ENCODE measurements at regions not wholly inside any gene's neighbourhood (a gene's known extent, or its start where the extent isn't known, plus 50 kb on each side); places are given as distances from the start of the nearest gene placed in this dataset.

GRCh38 chr16:49101997-49102396 is 179.6 kb downstream of the CBLN1 start:
- DNase-seq, result no peak
- Histone ChIP-seq H3K36me3 (ENCODE audit: control insufficient read depth, insufficient read depth, low read length) (no peaks in the 10 kb centered on the region), H3K27ac (ENCODE audit: low read length) (no peak overlapping the region), H3K4me1 (ENCODE audit: control insufficient read depth, insufficient read depth, low read length) (no peaks in the 10 kb centered on the region), H3K9me3 (ENCODE audit: control insufficient read depth, low read depth, low read length) (no peaks in the 10 kb centered on the region), H3K27me3 (ENCODE audit: control insufficient read depth, insufficient read depth, low read length) (no peaks in the 10 kb centered on the region), H3K4me3 (ENCODE audit: low read length) (no peak overlapping the region)
- WGBS (ENCODE audit: insufficient coverage, low lambda C conversion rate), result no CpG with 5 or more reads among the region's 1 CpG

- Histone ChIP-seq H3K27me3 (ENCODE audit: control insufficient read depth, insufficient read depth, low read length) (no peaks in the 10 kb centered on the region), H3K27ac (ENCODE audit: low read length) (no peak overlapping the region), H3K4me1 (ENCODE audit: control insufficient read depth, insufficient read depth, low read length) (no peaks in the 10 kb centered on the region), H3K36me3 (ENCODE audit: control insufficient read depth, insufficient read depth, low read length) (no peaks in the 10 kb centered on the region), H3K4me3 (ENCODE audit: low read length) (no peak overlapping the region), H3K9me3 (ENCODE audit: control insufficient read depth, low read depth, low read length) (no peaks in the 10 kb centered on the region)
- DNase-seq, result no peak
Measured at GRCh38 chr16:49100366-49100765, 181.3 kb downstream of the CBLN1 start.

GRCh38 chr16:49097964-49098363 is 183.7 kb downstream of the CBLN1 start:
- no peaks in the 10 kb centered on the region for H3K9me3 ChIP-seq (ENCODE audit: control insufficient read depth, low read depth, low read length)
- DNase-seq, result no peak
- H3K27ac ChIP-seq (ENCODE audit: low read length), result no peak overlapping the region
- H3K4me3 ChIP-seq (ENCODE audit: low read length), result no peak overlapping the region
- H3K4me1 ChIP-seq (ENCODE audit: control insufficient read depth, insufficient read depth, low read length), result no peaks in the 10 kb centered on the region
- WGBS (ENCODE audit: insufficient coverage, low lambda C conversion rate), result no CpG with 5 or more reads among the region's 2 CpGs
- no peaks in the 10 kb centered on the region for H3K36me3 ChIP-seq (ENCODE audit: control insufficient read depth, insufficient read depth, low read length)
- H3K27me3 ChIP-seq (ENCODE audit: control insufficient read depth, insufficient read depth, low read length), result no peaks in the 10 kb centered on the region

DNA sequence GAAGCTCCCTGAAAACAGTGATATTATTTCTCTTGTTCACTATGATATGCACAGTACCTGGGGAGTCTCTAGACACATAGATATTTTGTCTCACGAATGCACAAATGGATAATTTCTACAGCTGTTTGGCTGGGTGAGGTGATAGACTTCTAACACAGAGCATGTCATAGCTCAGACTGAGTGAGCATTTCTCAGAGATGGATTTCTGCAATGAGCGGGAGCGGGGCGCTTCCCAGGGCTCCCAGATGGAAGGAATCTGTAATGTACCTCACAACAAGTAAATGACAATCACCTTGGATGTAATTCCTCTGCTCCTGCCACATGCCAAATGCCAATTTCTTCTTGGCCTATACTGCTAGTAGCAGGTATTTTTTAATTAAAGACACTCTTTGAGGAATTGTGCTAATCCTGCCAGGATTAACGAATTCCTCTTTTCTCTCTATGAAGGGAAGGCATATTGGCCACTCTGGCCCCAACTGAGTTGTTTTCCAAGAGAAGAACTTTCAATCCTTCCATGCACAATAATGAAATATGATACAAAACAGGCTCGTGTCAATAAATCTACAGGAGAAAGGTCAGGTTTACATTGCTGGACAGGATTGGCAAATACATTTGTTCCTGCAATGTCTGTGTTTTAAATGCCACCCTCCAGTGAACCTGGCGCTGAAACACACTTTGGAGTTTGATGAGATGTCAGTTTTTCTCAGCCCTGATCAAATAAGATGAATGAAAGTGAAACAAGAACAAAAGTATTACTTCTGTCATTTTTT is 185.3 kb downstream of the CBLN1 start:
- no peaks in the 10 kb centered on the region for H3K36me3 ChIP-seq (ENCODE audit: control insufficient read depth, insufficient read depth, low read length)

GRCh38 chr16:49095539-49095938 is 186.1 kb downstream of the CBLN1 start:
- no CpG with 5 or more reads among the region's 2 CpGs for WGBS (ENCODE audit: insufficient coverage, low lambda C conversion rate)
- H3K27me3 ChIP-seq (ENCODE audit: control insufficient read depth, insufficient read depth, low read length), result no peaks in the 10 kb centered on the region
- no peak overlapping the region for H3K27ac ChIP-seq (ENCODE audit: low read length)
- H3K4me3 ChIP-seq (ENCODE audit: low read length), result no peak overlapping the region
- no peaks in the 10 kb centered on the region for H3K4me1 ChIP-seq (ENCODE audit: control insufficient read depth, insufficient read depth, low read length)
- H3K9me3 ChIP-seq (ENCODE audit: control insufficient read depth, low read depth, low read length), result no peaks in the 10 kb centered on the region
- H3K36me3 ChIP-seq (ENCODE audit: control insufficient read depth, insufficient read depth, low read length), result no peaks in the 10 kb centered on the region
- DNase-seq, result no peak

More for the DNA sequence above, 185.3 kb downstream of the CBLN1 start:
- no peaks in the 10 kb centered on the region for H3K4me1 ChIP-seq (ENCODE audit: control insufficient read depth, insufficient read depth, low read length)
- H3K27ac ChIP-seq (ENCODE audit: low read length), result no peak overlapping the region
- DNase-seq, result no peak
- no peaks in the 10 kb centered on the region for H3K9me3 ChIP-seq (ENCODE audit: control insufficient read depth, low read depth, low read length)
- no peaks in the 10 kb centered on the region for H3K27me3 ChIP-seq (ENCODE audit: control insufficient read depth, insufficient read depth, low read length)
- no peak overlapping the region for H3K4me3 ChIP-seq (ENCODE audit: low read length)
- no CpG with 5 or more reads among the region's 7 CpGs for WGBS (ENCODE audit: insufficient coverage, low lambda C conversion rate)

DNA sequence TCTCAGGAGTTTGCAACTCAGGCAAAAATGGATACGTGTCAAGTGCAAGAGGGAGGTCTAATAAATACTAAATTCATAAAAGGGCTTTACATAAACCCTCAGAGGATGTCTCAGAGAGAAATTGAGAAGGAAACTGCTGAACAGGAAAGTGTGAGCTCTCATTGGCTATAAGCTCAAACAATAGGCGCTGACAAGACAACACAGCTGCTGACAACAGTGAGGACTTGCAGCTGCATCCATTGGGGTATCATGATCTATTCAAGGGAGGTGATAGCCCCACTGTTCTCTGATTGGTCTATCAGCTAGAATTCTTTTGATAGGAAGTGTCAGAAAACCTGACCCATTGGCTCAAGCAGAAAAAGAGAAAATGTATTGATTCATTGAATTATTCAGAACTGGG is 187.2 kb downstream of the CBLN1 start:
- H3K4me3 ChIP-seq (ENCODE audit: low read length), result no peak overlapping the region
- H3K4me1 ChIP-seq (ENCODE audit: control insufficient read depth, insufficient read depth, low read length), result no peaks in the 10 kb centered on the region
- no peak overlapping the region for H3K27ac ChIP-seq (ENCODE audit: low read length)
- no peaks in the 10 kb centered on the region for H3K9me3 ChIP-seq (ENCODE audit: control insufficient read depth, low read depth, low read length)
- WGBS (ENCODE audit: insufficient coverage, low lambda C conversion rate), result 100% methylated on average over 1 of the region's 2 CpGs
- H3K27me3 ChIP-seq (ENCODE audit: control insufficient read depth, insufficient read depth, low read length), result no peaks in the 10 kb centered on the region
- no peak for DNase-seq
- no peaks in the 10 kb centered on the region for H3K36me3 ChIP-seq (ENCODE audit: control insufficient read depth, insufficient read depth, low read length)

DNA sequence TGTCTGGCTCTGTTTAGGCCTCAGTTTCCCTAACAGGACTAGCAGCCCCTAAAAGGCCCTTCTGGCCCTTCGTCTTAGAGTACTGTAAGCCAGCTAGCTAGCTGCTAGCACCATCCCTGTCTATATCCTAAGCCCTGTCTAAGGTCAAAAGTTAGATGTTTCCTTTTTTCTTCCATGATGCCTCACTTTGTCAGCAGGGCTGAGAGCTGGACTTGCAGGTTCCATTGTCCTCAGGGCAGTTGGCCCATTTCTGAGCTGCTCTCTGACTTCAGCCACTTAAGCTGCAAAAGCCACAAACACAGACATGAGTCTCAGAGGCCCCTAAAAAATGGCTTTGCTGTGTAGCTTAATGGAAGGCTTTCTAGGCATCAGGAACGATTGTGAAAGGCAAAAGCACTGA is 187.7 kb downstream of the CBLN1 start:
- no CpG with 5 or more reads among the region's 2 CpGs for WGBS (ENCODE audit: insufficient coverage, low lambda C conversion rate)
- no peak overlapping the region for H3K4me3 ChIP-seq (ENCODE audit: low read length)
- H3K27ac ChIP-seq (ENCODE audit: low read length), result no peak overlapping the region
- H3K36me3 ChIP-seq (ENCODE audit: control insufficient read depth, insufficient read depth, low read length), result no peaks in the 10 kb centered on the region
- H3K27me3 ChIP-seq (ENCODE audit: control insufficient read depth, insufficient read depth, low read length), result no peaks in the 10 kb centered on the region
- DNase-seq, result no peak
- no peaks in the 10 kb centered on the region for H3K9me3 ChIP-seq (ENCODE audit: control insufficient read depth, low read depth, low read length)
- no peaks in the 10 kb centered on the region for H3K4me1 ChIP-seq (ENCODE audit: control insufficient read depth, insufficient read depth, low read length)

GRCh38 chr16:49092704-49093103 is 188.9 kb downstream of the CBLN1 start:
- no peak overlapping the region for H3K4me3 ChIP-seq (ENCODE audit: low read length)
- no peaks in the 10 kb centered on the region for H3K36me3 ChIP-seq (ENCODE audit: control insufficient read depth, insufficient read depth, low read length)
- H3K4me1 ChIP-seq (ENCODE audit: control insufficient read depth, insufficient read depth, low read length), result no peaks in the 10 kb centered on the region
- H3K27me3 ChIP-seq (ENCODE audit: control insufficient read depth, insufficient read depth, low read length), result no peaks in the 10 kb centered on the region
- H3K27ac ChIP-seq (ENCODE audit: low read length), result no peak overlapping the region
- H3K9me3 ChIP-seq (ENCODE audit: control insufficient read depth, low read depth, low read length), result no peaks in the 10 kb centered on the region
- no CpG with 5 or more reads among the region's 2 CpGs for WGBS (ENCODE audit: insufficient coverage, low lambda C conversion rate)
- no peak for DNase-seq

- no peak overlapping the region for H3K4me3 ChIP-seq (ENCODE audit: low read length)
- no peaks in the 10 kb centered on the region for H3K4me1 ChIP-seq (ENCODE audit: control insufficient read depth, insufficient read depth, low read length)
- no peaks in the 10 kb centered on the region for H3K27me3 ChIP-seq (ENCODE audit: control insufficient read depth, insufficient read depth, low read length)
- no peak overlapping the region for H3K27ac ChIP-seq (ENCODE audit: low read length)
- H3K36me3 ChIP-seq (ENCODE audit: control insufficient read depth, insufficient read depth, low read length), result no peaks in the 10 kb centered on the region
- no peak for DNase-seq
- no CpG with 5 or more reads among the region's 2 CpGs for WGBS (ENCODE audit: insufficient coverage, low lambda C conversion rate)
- no peaks in the 10 kb centered on the region for H3K9me3 ChIP-seq (ENCODE audit: control insufficient read depth, low read depth, low read length)
Measured at GRCh38 chr16:49089533-49089932, 192.1 kb downstream of the CBLN1 start.

- Histone ChIP-seq H3K9me3 (ENCODE audit: control insufficient read depth, low read depth, low read length) (no peaks in the 10 kb centered on the region), H3K27me3 (ENCODE audit: control insufficient read depth, insufficient read depth, low read length) (no peaks in the 10 kb centered on the region), H3K4me1 (ENCODE audit: control insufficient read depth, insufficient read depth, low read length) (no peaks in the 10 kb centered on the region), H3K27ac (ENCODE audit: low read length) (no peak overlapping the region), H3K4me3 (ENCODE audit: low read length) (no peak overlapping the region), H3K36me3 (ENCODE audit: control insufficient read depth, insufficient read depth, low read length) (no peaks in the 10 kb centered on the region)
- 100% methylated on average over 1 of the region's 4 CpGs for WGBS (ENCODE audit: insufficient coverage, low lambda C conversion rate)
- DNase-seq, result no peak
Measured at GRCh38 chr16:49089039-49089438, 192.6 kb downstream of the CBLN1 start.

GRCh38 chr16:49085686-49086085 is 196.0 kb downstream of the CBLN1 start:
- no CpG with 5 or more reads among the region's 2 CpGs for WGBS (ENCODE audit: insufficient coverage, low lambda C conversion rate)
- no peak overlapping the region for H3K27ac ChIP-seq (ENCODE audit: low read length)
- no peak for DNase-seq

More at GRCh38 chr16:49085686-49086085, 196.0 kb downstream of the CBLN1 start:
- Histone ChIP-seq H3K27me3 (ENCODE audit: control insufficient read depth, insufficient read depth, low read length) (no peaks in the 10 kb centered on the region), H3K4me3 (ENCODE audit: low read length) (no peak overlapping the region), H3K36me3 (ENCODE audit: control insufficient read depth, insufficient read depth, low read length) (no peaks in the 10 kb centered on the region), H3K4me1 (ENCODE audit: control insufficient read depth, insufficient read depth, low read length) (no peaks in the 10 kb centered on the region), H3K9me3 (ENCODE audit: control insufficient read depth, low read depth, low read length) (no peaks in the 10 kb centered on the region)

Data from large intestine (tissue), 3 donors.